ENCODE measurements at regions not wholly inside any gene's neighbourhood (a gene's known extent, or its start where the extent isn't known, plus 50 kb on each side); places are given as distances from the start of the nearest gene placed in this dataset.
"Not testable (repeated sequence)": the region's sequence is repeated elsewhere in the genome, so short reads cannot be mapped to it uniquely, and the experiment has no call there.

DNA sequence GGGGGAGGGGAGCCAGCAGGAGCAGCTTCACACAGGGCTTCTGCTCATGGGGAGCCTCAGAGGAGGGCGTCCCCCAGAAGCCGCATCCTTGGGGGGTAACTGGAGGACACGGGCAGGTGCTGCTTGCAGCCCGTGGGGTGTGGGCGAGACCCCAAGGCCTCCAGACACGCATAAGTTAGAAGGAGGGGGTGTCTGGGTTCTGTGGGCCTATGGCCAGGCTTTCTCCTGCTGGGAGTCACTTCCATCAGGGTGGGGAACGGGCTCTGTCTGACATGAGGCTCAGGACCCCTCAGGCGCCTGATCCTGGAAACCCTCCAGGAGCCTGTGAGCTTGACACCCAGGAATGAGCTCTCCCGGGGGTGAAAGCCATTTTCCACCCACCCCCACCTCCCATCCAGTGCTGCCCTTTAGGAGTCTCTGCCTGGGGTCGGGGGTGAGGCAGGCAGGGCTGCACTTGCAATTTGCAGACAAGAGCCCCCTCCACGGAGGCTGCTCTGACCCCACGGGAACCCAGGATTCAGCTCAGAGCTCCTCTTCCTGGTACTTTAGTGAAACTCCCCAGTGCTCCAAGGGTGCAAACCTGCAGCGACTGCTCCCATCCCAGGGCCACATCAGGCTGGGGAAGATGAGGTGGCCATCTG lies 325.7 kb downstream of the ADGRD1 start:
- in situ Hi-C loops (cut with MboI; ENCODE audit: low sequenced_read_pairs, unreplicated experiment), result no loop called here
- TF ChIP-seq, protein P1, sequence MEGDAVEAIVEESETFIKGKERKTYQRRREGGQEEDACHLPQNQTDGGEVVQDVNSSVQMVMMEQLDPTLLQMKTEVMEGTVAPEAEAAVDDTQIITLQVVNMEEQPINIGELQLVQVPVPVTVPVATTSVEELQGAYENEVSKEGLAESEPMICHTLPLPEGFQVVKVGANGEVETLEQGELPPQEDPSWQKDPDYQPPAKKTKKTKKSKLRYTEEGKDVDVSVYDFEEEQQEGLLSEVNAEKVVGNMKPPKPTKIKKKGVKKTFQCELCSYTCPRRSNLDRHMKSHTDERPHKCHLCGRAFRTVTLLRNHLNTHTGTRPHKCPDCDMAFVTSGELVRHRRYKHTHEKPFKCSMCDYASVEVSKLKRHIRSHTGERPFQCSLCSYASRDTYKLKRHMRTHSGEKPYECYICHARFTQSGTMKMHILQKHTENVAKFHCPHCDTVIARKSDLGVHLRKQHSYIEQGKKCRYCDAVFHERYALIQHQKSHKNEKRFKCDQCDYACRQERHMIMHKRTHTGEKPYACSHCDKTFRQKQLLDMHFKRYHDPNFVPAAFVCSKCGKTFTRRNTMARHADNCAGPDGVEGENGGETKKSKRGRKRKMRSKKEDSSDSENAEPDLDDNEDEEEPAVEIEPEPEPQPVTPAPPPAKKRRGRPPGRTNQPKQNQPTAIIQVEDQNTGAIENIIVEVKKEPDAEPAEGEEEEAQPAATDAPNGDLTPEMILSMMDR (IDR thresholded peaks at IDR 0.05; ENCODE audit: borderline replicate concordance, control extremely low read depth, extremely low read depth, insufficient read depth, missing control alignments), result no peak
- DNase-seq (ENCODE audit: low spot score), result no peak

DNA sequence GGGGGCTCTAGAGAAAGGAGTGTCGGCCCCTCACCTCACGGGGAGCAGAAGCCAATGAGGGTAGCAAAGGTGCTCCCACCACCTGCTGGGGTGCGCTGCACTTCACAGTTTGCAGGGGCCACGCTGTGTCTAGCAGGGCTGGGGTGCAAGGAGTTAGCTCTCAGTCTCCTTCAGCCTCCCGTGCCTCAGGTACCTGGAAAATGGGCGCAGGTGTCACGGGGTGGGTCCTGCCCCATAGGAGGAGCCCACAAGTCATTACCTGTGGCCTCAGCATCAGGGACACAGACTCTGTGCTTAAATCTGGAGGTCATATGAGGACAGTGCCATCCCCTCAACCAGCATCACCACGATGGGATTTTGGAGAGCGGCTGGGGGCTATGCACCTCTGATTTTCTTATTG lies 326.7 kb downstream of the ADGRD1 start:
- TF ChIP-seq, protein P1 (IDR thresholded peaks at IDR 0.05; ENCODE audit: borderline replicate concordance, control extremely low read depth, extremely low read depth, insufficient read depth, missing control alignments), result no peak
- in situ Hi-C loops (cut with MboI; ENCODE audit: low sequenced_read_pairs, unreplicated experiment), result no loop called here
- no peak for DNase-seq (ENCODE audit: low spot score)

DNA sequence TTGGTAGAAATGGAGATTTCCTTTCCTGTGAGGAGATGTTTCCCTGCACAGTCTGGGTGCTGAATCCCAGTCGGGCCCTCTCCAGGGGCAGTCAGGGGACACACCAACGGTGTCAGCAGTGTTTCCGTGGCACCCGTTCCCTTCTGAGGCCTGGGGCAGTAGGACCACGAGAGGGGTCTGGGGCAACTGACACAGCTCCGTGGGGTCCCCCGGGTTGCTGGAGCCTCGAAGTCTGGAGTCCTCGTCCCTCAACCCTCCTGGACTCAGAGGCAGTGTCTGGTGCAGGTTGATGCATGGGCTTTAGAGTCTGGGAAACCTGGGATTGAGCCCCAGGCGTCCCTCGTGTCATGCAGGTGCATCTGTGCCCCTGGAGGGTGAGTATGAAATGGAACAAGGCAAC lies 327.3 kb downstream of the ADGRD1 start:
- in situ Hi-C loops (cut with MboI; ENCODE audit: low sequenced_read_pairs, unreplicated experiment), result no loop called here
- TF ChIP-seq, protein P1 (IDR thresholded peaks at IDR 0.05; ENCODE audit: borderline replicate concordance, control extremely low read depth, extremely low read depth, insufficient read depth, missing control alignments), result no peak
- DNase-seq (ENCODE audit: low spot score), result no peak

DNA sequence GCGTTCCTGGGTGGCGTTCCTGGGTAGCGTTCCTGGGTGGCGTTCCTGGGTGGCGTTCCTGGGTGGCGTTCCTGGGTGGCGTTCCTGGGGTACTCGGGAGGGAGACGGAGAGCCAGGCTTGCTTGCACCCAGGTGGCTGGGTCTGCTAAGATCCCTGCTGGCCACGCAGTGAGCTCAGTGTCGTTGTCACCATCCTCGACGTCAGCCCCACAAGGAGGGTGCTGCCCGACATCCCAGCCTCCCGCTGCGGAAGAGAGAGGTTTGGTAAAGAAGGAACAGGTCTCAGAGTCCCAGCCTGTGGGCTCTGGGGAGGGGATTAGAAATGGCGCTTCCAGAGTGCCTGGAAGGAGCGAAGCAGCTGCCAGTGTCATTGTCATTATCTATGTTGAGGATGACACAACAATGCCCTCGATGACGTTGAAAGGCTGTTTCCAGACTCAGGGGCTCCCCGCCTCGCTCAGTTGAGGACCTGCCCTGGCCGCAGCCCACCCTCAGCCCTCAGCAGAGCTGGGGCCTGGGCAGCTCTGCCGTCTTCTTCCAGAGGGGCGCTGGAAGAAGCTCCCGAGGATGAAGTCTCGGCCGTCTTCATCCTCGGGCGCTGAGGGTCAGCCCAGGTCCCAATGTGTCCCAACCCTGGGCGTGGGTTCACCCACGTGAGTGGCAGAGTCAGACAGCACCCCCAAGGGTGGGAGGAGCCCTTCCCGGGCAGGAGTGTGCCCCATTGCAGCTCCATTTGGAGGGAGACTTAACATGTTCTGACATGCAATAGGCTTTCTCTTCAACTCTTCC lies 328.8 kb downstream of the ADGRD1 start:
- in situ Hi-C loops (cut with MboI; ENCODE audit: low sequenced_read_pairs, unreplicated experiment), result no loop called here

DNA sequence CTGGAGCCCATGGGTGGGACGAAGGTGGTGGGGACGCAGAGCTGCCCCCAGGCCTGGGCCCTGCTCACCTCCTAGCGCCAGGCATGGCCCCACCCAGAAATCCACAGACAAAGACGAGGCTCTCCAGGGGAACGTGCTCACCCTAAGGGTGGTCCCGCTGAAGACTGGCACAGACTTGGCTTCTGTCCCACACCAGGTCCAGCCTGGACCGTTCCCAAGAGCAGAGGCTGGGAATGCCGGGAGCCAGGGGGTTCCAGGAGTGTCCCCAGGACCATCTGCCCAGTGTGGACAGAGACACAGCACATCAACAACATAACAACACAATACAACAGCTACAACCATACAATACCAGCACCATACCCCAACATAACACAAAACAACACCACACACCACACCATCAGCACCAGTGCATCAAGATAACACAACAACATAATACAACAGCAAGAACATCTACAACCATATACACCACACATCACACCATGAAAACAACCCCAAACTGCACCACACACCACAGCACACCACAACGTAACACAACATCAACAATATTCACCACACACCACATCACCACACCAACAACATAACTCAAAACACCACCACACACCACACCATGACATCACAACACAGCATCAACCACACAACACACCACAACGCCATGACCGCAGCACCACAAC lies 329.6 kb downstream of the ADGRD1 start:
- DNase-seq (ENCODE audit: low spot score), result no peak
- TF ChIP-seq, protein P1 (IDR thresholded peaks at IDR 0.05; ENCODE audit: borderline replicate concordance, control extremely low read depth, extremely low read depth, insufficient read depth, missing control alignments), result no peak
- in situ Hi-C loops (cut with MboI; ENCODE audit: low sequenced_read_pairs, unreplicated experiment), result no loop called here

More for the DNA sequence above, 328.8 kb downstream of the ADGRD1 start:
- DNase-seq (ENCODE audit: low spot score), result no peak
- TF ChIP-seq, protein P1 (IDR thresholded peaks at IDR 0.05; ENCODE audit: borderline replicate concordance, control extremely low read depth, extremely low read depth, insufficient read depth, missing control alignments), result no peak

DNA sequence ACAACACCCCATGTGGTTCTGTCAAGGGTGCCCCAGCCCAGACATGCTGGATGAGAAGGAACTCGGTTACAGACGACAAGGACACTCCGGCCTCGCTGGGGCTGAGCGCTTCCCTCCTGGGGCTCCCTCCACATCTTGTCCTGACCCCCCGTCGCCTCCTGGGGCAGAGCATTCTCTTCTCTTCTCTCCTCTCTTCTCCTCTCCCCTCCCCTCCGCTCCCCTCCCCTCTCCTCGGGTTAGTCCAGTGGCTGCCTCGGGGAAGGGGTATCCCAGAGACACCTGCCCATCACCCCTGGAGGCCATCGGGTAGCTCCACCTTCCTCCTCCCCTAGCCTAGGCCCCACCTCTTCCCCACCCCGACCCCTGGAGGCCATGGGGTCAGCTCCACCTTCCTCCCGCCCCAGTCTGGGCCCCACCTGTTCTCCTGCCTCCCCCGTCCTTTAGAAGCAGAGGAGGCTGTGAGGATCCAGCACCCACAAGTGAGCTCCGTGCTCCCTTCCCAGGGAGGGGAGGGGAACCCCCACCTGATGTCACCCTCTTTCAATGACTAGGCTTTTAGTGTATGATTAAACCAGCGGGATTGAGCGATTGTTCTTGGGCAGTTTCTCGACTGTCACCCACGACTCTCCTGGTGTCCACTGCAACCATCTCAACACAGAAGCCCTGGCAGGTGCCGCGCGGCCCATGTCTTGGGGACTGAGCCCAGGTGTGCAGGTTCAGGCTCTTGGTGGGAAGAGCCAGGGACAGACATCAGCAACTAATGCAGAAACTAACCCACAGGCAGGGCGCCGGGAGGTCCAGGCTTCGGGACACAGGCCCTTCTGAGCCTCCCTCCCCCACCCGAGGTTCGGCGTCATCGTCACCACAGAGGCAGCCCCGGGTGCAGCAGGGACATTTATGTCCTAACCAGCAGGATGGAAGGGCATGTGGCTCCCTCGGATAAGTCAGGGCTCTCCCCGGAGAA lies 330.4 kb downstream of the ADGRD1 start:
- in situ Hi-C loops (cut with MboI; ENCODE audit: low sequenced_read_pairs, unreplicated experiment); DNase-seq (ENCODE audit: low spot score): not testable (repeated sequence)

DNA sequence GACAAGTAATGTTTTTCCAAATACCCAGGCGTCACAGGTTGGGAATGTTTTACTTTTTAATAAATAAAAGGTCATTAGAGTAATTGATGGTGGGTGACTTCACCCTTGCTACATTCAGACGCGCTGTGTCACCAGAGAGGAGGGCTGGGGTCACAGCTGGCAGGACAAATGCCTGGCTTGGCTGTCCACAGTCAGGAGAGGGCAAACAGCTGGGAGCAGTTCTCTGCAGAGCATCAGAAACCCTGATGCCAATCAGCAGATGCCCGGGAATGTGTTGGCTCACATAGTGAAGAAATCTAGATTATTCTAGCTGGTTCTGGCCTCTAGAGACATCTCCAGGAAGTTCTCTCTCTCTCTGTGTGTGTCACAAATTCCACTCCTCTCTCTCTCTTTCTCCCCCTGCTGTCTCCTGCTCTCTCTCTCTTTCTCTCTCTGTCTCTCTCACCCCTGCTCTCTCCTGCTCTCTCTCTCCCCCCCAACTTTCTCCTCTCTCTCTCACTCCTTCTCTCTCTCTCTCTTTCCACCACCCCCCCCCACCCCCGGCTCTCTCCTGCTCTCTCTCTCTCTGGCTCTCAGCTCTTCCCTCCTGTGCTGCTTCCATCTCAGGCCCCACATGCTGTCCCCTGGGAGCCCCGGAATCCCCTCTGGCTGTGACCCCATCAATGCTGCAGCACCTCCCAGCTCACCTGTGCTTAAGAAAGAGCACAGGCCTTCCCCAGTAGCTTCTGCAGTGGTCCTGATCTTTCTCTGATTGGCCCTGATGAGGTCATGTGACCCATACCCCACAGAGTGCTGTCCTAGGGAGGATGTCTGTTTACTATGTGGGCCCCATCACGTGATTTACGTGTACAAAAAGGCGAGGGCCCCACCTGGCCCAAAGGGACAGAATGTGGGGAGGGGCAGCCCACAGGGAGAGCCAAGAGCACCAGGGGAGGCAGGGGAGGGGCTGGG lies 331.5 kb downstream of the ADGRD1 start:
- in situ Hi-C loops (cut with MboI; ENCODE audit: low sequenced_read_pairs, unreplicated experiment); DNase-seq (ENCODE audit: low spot score): not testable (repeated sequence)

DNA sequence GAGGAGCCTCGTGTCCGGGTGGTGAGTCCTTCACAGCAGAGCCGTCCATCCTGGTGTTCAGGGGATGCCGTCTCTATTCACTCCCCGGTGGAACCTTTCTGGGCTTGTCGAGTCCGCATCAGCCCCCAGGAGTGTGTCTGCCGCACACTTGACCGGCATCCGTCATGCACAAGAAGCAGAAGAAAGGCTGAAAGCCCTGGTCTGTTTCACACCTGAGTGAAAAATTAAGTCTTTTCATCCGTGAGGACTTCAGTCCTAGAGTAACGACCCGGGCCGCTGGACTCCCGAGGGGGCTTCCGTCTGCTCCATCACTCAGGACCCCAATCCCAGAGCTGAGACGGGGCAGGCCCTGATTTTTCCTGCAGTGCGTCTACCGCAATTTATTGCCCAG lies 332.2 kb downstream of the ADGRD1 start:
- in situ Hi-C loops (cut with MboI; ENCODE audit: low sequenced_read_pairs, unreplicated experiment); DNase-seq (ENCODE audit: low spot score): not testable (repeated sequence)

DNA sequence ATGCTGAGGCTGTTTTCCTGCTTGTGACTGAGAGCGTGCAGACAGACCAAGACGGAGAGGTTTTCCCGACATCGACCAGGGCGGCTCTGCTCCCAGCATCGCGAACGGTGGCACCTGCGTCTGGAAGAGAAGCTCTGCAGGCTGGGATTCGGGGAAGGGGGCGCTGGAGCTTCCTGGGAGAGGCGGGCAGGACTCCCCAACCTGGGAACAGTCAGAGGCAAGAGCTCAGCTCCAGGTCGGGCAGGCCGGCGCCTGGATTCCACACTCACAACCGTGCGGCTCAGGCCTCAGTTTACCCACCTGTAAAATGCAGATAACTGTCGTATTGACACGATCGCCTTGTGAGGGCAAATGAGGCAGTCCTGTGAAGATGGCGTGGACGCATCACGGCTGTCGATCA lies 332.6 kb downstream of the ADGRD1 start:
- in situ Hi-C loops (cut with MboI; ENCODE audit: low sequenced_read_pairs, unreplicated experiment); DNase-seq (ENCODE audit: low spot score): not testable (repeated sequence)

Data from GM13976 (cell line).